Neural crest cell (in vitro differentiated cells): ENCODE measurements at regions not wholly inside any gene's neighbourhood (a gene's known extent, or its start where the extent isn't known, plus 50 kb on each side); places are given as distances from the start of the nearest gene placed in this dataset.

ENCODE experiments used
- DNase-seq: peaks from one replicate; pipeline ENCODE4 v3.0.0; 2021; ENCODE audit warnings: low read depth, mixed read lengths, low spot score
- H3K27ac Mint-ChIP-seq: one replicate; pipeline ENCODE4 v1.8.0; 2021; ENCODE audit warnings: mild to moderate bottlenecking, mixed read lengths; ENCODE audit not compliant: unreplicated experiment
- H3K27me3 Mint-ChIP-seq: 2 replicates; pipeline ENCODE4 v1.8.0; 2021; ENCODE audit warnings: low read depth, mild to moderate bottlenecking, mixed read lengths
- H3K36me3 Mint-ChIP-seq: 2 replicates; pipeline ENCODE4 v1.8.0; 2021; ENCODE audit warnings: low read depth, mild to moderate bottlenecking, mixed read lengths
- H3K4me1 Mint-ChIP-seq: 2 replicates; pipeline ENCODE4 v1.8.0; 2021; ENCODE audit warnings: mixed read lengths
- H3K4me3 Mint-ChIP-seq: one replicate; pipeline ENCODE4 v1.8.0; 2021; ENCODE audit warnings: mild to moderate bottlenecking, mixed read lengths
- H3K9me3 Mint-ChIP-seq: 2 replicates; pipeline ENCODE4 v1.8.0; 2021; ENCODE audit warnings: mixed read lengths
- TF ChIP-seq, protein P1 (sequence below): fragments of 200-600 bp; sonication (generic); conservative IDR thresholded peaks from 2 replicates; pipeline ENCODE4 v1.5.0; 2021; ENCODE audit warnings: antibody characterized with exemption, mild to moderate bottlenecking

DNA sequence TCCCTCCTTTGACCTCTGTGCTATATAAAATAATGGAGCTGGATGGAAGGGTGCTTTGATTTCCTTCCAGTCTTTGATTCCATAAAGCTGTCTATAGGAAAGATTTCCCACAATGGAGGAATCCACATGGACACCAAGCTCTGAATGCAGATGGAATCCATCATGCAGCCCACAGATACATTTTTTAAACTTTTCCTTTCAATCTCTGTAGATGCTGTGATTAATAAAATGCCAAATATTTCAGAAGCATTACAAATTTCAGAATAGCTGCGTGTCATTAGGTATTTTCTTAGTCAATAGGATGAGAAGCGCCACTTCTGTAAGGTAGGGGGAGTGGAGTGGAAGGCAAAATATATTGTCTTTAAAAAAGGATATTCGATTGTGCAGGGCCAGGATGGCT is 489.0 kb downstream of the NTRK3 start:
- peaks cover 4% of the 10 kb centered on the region for H3K36me3 Mint-ChIP-seq

DNA sequence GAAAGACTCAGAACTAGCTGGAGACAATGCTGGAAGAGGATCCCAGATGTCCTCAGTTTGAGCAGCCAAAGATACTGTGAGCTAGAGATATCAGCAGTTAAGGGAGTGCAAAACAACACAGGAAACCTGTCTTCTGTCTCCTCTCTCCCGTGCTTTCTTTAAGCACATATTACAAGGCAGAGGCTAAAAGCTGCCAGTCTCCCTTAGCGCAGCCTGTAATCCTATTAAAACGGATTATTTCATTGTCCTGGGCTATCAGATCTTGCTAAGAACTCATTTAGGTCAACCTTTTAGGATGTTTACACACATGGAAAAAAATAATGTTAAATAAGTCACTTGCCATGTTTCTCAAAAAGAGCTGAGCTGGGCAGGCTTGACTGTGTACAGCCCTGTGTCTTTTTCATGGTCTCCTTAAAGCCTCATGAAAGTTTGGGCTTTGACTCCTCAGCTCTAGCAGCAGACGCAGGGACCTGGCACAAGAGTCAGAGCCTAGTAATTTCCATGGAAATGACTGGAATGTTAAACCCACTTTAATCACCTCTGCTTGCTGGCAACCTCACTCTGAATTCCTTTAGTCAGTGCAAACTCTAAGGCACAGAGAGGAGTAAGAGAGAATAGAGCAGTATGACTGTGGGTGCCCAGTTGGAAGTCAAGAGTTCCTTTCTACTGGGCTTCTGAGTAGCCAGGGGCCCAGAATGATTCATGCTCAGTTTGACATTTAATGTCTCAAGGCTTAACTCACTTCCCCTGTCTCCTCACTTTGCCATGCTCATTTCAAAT is 491.9 kb downstream of the NTRK3 start:
- Mint-ChIP-seq H3K27me3 (no peaks in the 10 kb centered on the region), H3K4me3 (no peak overlapping the region), H3K4me1 (peaks cover 5% of the 10 kb centered on the region), H3K9me3 (peaks cover 2% of the 10 kb centered on the region), H3K27ac (no peak overlapping the region), H3K36me3 (peaks cover under 1% of the 10 kb centered on the region)
- TF ChIP-seq, protein P1, sequence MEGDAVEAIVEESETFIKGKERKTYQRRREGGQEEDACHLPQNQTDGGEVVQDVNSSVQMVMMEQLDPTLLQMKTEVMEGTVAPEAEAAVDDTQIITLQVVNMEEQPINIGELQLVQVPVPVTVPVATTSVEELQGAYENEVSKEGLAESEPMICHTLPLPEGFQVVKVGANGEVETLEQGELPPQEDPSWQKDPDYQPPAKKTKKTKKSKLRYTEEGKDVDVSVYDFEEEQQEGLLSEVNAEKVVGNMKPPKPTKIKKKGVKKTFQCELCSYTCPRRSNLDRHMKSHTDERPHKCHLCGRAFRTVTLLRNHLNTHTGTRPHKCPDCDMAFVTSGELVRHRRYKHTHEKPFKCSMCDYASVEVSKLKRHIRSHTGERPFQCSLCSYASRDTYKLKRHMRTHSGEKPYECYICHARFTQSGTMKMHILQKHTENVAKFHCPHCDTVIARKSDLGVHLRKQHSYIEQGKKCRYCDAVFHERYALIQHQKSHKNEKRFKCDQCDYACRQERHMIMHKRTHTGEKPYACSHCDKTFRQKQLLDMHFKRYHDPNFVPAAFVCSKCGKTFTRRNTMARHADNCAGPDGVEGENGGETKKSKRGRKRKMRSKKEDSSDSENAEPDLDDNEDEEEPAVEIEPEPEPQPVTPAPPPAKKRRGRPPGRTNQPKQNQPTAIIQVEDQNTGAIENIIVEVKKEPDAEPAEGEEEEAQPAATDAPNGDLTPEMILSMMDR, result no peak
- no peak for DNase-seq

More for the DNA sequence above, 489.0 kb downstream of the NTRK3 start:
- TF ChIP-seq, protein P1, result no peak
- H3K4me3 Mint-ChIP-seq, result no peak overlapping the region
- peaks cover 2% of the 10 kb centered on the region for H3K27me3 Mint-ChIP-seq
- DNase-seq, result no peak
- peaks cover 5% of the 10 kb centered on the region for H3K4me1 Mint-ChIP-seq
- peaks cover 6% of the 10 kb centered on the region for H3K9me3 Mint-ChIP-seq
- H3K27ac Mint-ChIP-seq, result no peak overlapping the region

DNA sequence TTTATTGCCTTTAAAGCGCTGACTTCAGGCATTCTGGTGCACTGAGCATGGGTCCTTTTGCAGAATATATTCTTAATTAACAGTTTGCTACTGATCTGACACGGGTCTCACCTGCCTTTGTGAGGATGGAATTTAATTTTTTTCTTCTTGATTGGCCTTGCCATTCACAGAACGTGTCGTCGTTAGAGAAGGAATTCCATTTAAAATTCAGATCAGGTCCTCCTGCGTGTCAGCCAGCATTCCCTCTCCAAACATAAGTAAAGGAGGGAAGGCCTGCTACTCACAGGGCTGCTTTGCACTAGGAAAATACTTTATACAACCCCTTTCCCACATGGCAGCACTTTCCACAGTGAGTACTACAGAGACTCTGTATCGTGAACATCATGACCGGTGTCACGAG is 492.7 kb downstream of the NTRK3 start:
- no peaks in the 10 kb centered on the region for H3K9me3 Mint-ChIP-seq
- H3K27ac Mint-ChIP-seq, result no peak overlapping the region
- no peaks in the 10 kb centered on the region for H3K36me3 Mint-ChIP-seq
- no peak for DNase-seq
- H3K4me3 Mint-ChIP-seq, result no peak overlapping the region
- TF ChIP-seq, protein P1, result no peak
- H3K27me3 Mint-ChIP-seq, result no peaks in the 10 kb centered on the region
- H3K4me1 Mint-ChIP-seq, result peaks cover 5% of the 10 kb centered on the region

DNA sequence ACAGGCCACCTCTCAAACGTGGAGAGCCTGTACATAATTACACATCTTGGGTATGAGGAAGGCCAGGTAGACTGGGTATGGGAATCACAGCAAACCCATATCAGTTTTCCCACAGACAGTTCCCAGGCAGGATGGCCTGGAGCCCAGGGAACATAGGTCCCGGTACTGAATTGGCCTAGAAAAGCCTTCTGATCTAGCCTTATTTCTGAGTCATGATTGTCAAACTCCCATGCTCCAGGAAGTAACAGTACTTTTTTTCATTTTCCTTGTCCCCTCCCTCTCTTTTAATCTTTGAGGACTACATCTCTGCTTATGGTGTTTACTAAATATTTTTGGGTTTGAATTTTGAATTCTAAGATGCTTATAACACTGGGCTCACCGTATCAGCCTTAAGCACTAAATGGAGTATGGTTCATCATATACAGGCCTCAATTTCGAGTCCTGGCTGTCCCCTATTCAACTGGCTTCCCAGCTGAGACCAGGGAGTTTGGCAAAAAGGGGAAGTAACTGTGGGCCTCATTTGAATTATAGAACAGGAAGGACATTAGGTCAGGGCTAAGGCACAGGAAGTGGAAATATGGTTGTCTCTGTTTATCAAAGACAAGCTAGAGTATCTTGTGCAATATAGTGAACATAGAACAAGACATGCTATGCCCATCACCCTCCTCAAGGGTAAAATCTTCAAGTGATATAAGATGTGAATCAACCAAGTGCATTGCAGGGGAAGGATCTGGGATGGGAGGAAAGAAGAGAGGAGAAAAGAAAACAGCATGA is 494.6 kb downstream of the NTRK3 start:
- Mint-ChIP-seq H3K27me3 (no peaks in the 10 kb centered on the region), H3K9me3 (no peaks in the 10 kb centered on the region), H3K36me3 (no peaks in the 10 kb centered on the region), H3K27ac (no peak overlapping the region), H3K4me1 (peaks cover 5% of the 10 kb centered on the region), H3K4me3 (no peak overlapping the region)
- DNase-seq, result no peak
- TF ChIP-seq, protein P1, result no peak

DNA sequence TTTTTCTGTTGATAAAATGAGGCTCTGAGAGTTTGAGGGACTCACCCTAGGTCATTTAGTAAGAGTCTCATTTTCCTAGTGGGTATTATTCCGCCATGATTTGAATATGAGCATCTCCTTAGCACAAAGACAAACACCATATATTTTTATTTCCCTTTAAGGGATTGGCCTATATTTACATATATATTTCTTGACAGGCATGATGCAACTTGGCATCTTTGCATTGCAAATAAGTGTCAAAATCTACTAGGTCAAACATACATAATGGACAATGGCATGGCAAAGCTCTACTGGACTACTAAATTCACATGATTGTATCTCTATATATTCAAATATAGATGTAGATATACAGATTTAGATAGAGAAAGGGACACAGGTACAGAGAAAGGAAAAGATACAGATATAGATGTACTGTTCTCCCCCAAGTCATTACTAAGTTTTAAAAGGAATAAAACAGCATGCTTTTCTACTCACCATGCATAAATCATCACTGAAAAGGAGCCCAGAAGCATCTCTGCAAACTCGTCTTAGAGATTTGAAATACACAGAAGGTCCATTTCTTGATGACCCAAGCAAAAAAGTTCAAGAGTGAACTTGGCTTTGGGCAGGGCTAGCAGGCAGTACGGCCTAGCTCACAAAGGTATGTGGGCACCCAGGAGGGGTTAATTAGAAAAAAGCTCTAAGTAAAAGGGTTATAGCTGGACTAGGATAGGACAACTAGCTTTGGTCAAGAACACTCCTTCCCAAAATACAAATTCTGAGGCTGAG is 495.8 kb downstream of the NTRK3 start:
- TF ChIP-seq, protein P1, result no peak
- no peaks in the 10 kb centered on the region for H3K27me3 Mint-ChIP-seq
- H3K4me3 Mint-ChIP-seq, result no peak overlapping the region
- H3K4me1 Mint-ChIP-seq, result peaks cover 5% of the 10 kb centered on the region
- DNase-seq, result no peak
- no peak overlapping the region for H3K27ac Mint-ChIP-seq
- H3K36me3 Mint-ChIP-seq, result no peaks in the 10 kb centered on the region
- no peaks in the 10 kb centered on the region for H3K9me3 Mint-ChIP-seq
